ENCODE measurements at regions not wholly inside any gene's neighbourhood (a gene's known extent, or its start where the extent isn't known, plus 50 kb on each side); places are given as distances from the start of the nearest gene placed in this dataset.
"Not testable (repeated sequence)": the region's sequence is repeated elsewhere in the genome, so short reads cannot be mapped to it uniquely, and the experiment has no call there.

DNA sequence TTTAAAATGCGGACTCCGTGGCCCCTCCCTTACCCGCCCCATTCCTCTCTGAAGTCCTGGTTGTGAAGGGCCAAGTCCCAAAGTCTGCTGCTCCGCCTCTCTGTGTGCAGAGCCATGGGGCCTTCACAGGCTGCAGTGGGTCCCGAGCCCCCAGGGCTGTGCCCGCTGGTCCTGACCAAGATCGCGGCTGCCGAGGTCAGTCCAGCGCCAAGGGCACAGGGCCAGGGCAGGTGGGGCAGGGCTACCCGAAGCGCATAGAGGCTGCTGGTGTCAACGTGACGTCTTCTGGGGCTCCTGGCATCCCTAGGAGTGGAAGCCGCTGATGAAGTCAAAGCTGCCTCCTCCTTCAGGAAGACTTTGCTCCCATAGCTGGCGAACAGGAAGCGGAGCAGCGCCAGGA, 858.8 kb downstream of the TUBA3C start:
- DNase-seq (ENCODE audit: low read depth in 1 of 2, low spot score in 1 of 2); in situ Hi-C loops (cut with HindIII; ENCODE audit: low pct_unique_long_range_greater_than_20kb, low sequenced_read_pairs): not testable (repeated sequence)

DNA sequence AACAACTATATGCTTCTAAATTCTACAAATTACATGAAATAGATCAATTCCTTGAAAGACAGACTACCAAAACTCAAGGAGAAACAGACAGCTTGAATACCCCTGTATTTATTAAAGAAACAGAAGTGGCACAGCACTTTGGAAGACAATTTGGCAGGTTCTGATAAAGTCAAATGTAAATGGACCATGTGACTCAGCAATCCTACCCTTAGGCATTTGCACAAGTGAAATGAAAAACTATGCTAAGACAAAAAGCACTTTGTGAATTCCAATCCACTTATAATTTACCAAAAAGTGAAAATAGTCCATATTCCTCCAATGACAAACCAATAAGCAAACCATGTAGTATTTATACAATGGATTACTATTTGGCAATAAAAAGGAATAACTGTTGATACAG, 862.0 kb downstream of the TUBA3C start:
- in situ Hi-C loops (cut with HindIII; ENCODE audit: low pct_unique_long_range_greater_than_20kb, low sequenced_read_pairs); DNase-seq (ENCODE audit: low read depth in 1 of 2, low spot score in 1 of 2): not testable (repeated sequence)

DNA sequence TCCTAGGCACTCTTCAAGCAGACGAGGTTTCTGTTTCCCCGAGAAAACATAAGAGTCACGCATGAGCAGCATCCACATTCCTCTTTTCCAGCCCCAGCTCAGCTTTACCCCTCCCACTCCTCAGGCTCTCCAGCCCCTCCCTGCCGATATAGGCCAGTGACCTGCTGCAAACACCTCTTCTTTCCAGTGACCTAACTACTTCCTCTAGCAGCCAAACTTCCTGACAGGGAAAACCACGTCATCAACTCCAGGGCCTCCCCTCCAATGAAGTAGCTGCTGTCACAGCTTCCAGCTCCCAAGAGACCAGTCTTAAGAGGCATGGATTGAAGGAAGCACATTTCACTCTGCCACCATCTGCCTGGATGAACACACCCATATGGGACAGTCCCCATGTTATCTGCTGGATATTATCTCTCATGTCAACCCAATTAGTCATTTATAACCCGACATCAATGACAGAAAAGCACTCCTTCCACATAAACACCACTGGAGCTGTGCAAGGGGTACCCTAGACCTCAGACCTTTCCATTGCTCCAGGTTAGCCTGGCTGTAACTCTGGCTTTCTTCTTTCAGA, 878.3 kb downstream of the TUBA3C start:
- in situ Hi-C loops (cut with HindIII; ENCODE audit: low pct_unique_long_range_greater_than_20kb, low sequenced_read_pairs) = not testable (repeated sequence)
- peak in 1 of 2 experiments; percentile 0 for DNase-seq (ENCODE audit: low read depth in 1 of 2, low spot score in 1 of 2)

DNA sequence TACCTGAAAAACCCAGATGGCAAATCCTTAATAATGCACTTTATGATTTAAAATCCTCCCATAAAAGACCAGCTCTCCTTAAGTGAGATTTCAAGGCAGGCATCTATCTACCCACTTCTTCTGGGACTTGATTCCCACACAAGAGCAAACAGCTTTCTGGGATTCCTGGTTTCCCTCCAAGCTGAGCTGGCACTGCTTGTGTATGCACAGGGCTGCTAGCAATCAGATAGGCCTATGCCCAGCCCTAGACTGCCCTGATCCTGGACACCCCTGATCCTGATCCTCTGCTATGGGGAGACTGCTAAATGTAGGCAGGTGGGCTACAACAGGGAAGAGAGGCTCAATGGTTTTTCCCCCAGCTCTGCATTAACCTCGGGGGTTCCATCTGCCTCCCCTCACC, 880.7 kb downstream of the TUBA3C start:
- in situ Hi-C loops (cut with HindIII; ENCODE audit: low pct_unique_long_range_greater_than_20kb, low sequenced_read_pairs); DNase-seq (ENCODE audit: low read depth in 1 of 2, low spot score in 1 of 2): not testable (repeated sequence)

DNA sequence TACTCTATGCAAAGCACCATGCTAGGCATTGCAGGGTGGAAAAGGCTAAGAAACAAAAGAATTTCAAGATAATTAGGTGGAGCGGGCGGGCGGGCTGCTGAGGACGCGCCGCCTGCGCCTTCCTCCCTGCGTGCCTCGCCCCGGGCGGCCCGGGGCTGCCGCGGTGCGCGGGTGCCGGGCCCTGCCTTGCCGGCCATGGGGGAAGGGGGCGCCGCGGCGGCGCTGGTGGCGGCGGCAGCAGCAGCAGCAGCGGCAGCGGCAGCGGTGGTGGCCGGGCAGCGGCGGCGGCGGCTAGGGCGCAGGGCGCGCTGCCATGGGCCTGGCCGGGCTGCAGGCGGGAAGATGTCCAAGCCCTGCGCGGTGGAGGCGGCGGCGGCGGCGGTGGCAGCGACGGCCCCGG, 884.3 kb downstream of the TUBA3C start:
- DNase-seq (ENCODE audit: low read depth in 1 of 2, low spot score in 1 of 2); in situ Hi-C loops (cut with HindIII; ENCODE audit: low pct_unique_long_range_greater_than_20kb, low sequenced_read_pairs): not testable (repeated sequence)

DNA sequence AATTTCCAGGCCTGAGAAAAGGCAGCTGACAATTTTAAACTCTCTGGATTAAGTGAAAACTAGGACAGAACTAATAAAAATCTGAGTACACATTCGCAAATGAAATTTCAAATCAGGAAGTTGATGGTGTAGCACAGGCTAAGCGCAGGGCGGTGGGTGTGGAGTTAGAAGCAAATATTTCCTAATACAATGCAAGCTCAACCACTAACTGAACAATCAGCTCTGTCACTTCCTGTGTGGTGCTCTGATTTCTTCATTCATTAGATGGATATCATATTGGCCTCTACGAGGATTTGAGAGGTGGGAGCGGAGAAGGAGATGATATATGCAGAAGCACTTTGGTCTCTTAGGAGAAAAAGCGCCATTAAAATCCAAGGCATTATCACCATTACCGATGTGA, 885.0 kb downstream of the TUBA3C start:
- in situ Hi-C loops (cut with HindIII; ENCODE audit: low pct_unique_long_range_greater_than_20kb, low sequenced_read_pairs); DNase-seq (ENCODE audit: low read depth in 1 of 2, low spot score in 1 of 2): not testable (repeated sequence)

DNA sequence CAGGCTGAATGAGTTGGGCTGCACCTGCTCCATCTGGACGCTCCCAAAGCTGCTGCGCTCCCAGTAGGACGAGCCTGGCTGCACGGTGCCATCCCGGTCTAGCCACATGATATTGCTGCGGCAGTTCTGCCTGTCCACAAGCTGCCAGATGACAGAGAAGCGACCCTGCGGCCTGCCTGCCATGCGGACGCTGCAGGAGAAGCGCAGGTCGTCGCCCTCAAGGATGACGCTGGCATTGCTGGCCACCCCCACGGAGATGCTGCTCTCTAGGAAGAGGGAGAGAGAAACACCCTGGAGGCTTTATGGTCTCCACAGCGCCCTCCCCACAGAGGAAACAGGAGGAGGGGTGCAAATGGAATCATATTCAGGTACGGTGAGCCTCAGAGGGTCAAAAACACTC, 887.3 kb downstream of the TUBA3C start:
- DNase-seq (ENCODE audit: low read depth in 1 of 2, low spot score in 1 of 2); in situ Hi-C loops (cut with HindIII; ENCODE audit: low pct_unique_long_range_greater_than_20kb, low sequenced_read_pairs): not testable (repeated sequence)

DNA sequence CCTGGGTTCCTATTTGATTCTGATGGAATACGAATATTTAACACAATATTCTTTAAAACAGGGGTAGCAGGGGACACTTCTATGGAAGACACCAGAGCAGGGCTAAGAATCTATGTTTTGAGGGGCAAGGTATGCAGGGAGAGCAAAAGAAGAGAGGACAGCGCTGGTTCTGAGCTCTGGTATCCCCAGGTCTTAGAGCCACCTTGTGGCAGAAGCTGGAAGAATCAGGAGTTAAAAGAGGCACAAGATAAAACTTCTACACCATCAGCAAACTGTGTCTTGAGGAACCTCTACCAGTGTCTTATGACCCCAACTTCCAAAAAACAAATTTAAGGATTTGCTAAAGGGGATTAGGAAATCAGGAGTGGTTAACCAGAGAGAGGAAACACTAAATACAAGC, 894.8 kb downstream of the TUBA3C start:
- DNase-seq (ENCODE audit: low read depth in 1 of 2, low spot score in 1 of 2); in situ Hi-C loops (cut with HindIII; ENCODE audit: low pct_unique_long_range_greater_than_20kb, low sequenced_read_pairs): not testable (repeated sequence)

DNA sequence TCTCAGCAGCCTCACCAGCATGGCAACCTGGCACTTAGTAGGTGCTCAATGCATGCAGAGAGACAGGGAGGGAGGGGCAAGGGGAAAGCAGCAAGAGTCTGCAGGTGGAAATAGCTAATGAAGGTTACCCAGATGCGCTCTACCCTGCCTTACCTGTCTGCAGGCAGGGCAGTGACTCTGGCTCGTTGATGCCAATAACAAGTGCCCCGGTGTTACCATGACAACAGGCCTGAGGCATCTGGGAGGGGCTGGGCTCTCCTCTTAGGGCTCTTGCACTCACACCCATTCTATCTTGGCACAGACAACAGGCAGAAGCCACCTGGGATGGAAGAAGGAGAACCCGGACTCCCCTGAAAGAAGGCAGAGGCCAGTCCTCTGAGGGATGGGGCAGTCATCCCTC, 896.0 kb downstream of the TUBA3C start:
- in situ Hi-C loops (cut with HindIII; ENCODE audit: low pct_unique_long_range_greater_than_20kb, low sequenced_read_pairs); DNase-seq (ENCODE audit: low read depth in 1 of 2, low spot score in 1 of 2): not testable (repeated sequence)

DNA sequence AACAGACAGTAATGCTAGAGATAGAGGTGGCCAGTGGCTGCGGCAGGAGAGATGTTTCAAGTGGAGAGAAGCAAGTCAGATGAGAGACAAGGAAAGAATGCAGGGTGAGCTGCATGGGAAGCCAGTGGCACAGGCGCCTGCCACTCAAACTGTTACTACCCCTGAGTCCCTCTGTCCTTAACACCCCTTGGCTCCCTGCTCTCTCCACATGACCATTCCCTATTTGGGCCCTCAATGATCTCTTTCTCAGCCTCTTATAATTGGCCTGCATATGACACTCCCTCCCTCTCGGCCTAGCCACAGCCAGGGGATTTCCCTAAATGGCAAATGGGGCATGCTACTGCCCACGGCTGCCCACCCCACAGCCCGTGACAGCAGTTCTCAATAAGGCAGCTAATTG, 897.6 kb downstream of the TUBA3C start:
- in situ Hi-C loops (cut with HindIII; ENCODE audit: low pct_unique_long_range_greater_than_20kb, low sequenced_read_pairs); DNase-seq (ENCODE audit: low read depth in 1 of 2, low spot score in 1 of 2): not testable (repeated sequence)

DNA sequence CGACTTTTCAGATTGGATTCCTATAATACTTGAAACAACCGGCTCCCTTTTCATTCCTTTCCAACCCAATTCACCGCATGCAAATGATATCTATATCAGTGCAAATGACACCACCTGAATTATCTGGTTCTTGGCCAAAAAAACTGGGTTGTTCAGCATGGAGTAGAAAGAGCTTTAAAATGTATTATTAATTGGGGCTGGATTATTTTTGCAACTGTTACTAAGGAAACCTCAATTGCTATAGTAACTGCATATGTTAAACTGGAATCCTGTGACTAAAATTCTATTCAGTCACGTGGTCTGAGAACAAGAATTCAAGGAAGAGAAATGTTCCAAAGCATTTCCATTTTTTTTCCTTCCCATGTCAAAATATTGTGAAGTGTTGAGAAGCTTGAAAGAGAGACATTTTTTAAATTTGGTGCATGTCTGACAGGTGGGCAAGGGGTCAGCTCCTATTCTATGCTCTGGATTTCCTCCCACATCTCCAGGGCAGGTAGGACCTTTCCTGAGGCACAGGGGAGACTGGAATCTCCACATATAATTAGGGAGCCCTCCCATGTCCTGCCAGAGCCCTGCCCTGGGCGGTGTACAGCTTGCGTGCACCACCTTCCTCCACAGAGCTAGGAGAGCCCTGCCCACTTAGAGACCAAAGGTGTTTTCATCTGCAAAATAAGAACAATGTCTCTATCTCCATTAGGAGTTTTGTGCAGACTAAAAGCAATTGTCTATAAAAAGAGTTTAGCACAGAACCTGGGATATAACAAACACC, 899.6 kb downstream of the TUBA3C start:
- in situ Hi-C loops (cut with HindIII; ENCODE audit: low pct_unique_long_range_greater_than_20kb, low sequenced_read_pairs); DNase-seq (ENCODE audit: low read depth in 1 of 2, low spot score in 1 of 2): not testable (repeated sequence)

DNA sequence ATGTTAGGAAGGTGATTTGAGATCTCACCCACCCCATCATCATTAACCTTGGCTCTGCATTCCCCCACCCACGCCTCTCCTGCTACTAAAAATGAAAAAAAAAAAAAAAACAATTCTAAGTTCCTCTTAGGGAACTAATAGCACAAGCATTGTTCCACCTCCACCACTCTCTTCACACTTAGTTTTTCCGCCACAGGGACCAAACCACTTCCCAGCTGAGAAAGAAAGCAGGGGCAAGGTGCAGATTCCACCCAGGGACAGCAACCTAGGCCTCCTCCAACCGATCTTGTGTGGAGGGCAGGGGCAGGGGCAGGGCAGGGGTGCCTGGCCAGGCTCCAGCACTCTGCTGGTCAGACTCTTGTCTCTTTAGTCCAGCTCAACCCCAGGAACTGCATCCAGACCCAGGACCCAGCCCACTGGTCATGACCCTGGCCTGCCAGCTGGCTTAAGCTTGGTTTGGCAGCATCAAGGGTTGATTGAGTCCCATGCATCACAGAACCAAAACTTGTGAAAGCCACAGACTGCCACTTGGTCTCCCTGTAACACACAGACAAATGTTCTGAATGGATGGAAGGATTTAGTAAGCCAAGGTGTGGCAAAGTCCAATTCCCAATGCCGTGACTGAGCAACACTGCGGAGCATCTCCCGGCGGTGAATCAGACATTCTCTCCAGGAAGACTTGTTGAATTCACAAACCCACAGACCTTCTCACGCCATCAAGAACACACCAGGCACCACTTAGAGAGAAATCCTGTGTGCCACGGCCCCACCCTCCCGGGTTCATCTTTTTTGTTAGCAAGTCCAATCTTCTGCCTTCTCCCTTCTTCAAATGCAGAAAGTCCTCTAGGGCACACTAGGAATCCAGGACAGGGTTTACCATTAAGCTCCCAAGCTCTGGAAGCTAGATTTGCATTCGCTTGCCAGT, 900.5 kb downstream of the TUBA3C start:
- DNase-seq (ENCODE audit: low read depth in 1 of 2, low spot score in 1 of 2); in situ Hi-C loops (cut with HindIII; ENCODE audit: low pct_unique_long_range_greater_than_20kb, low sequenced_read_pairs): not testable (repeated sequence)

DNA sequence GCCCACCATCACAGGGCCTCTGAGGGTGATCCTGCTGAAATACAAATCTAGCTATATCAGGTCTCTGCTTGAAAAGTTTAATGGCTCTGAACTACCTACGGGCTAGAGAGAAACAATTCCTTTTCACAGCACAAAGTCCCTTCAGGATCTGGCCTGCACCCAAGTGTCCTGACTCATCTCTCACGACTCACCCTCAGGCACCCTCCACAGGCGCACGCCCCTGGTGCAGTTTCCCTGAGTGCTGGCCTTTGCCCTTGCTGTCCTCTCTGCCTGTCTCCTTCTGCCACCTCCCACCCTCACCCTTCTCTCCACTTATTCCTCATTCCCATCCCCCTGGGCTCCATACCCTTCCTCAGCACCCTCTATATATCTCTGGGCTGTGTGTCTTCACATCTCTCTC, 901.7 kb downstream of the TUBA3C start:
- in situ Hi-C loops (cut with HindIII; ENCODE audit: low pct_unique_long_range_greater_than_20kb, low sequenced_read_pairs) = not testable (repeated sequence)
- peak in 1 of 2 experiments; percentile 6 for DNase-seq (ENCODE audit: low read depth in 1 of 2, low spot score in 1 of 2)

DNA sequence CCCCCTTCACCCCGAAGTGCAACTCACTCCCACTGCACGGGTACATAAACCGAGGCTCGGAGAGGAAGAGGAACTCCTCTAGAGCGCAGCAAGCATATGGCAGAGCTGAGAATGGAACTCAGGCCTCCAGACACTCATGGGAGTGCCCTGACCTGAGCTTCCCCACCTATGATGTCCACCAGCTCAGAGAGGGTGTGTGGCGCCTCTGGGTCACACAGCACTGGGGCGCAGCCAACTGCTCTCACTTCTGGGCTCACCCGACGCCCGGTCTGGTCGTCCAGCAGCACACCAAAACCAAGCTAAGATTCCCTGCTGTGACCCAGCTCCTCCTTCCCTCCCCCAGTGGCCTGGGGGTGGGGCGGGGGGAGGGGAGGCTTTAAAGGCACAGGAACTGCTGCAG, 904.3 kb downstream of the TUBA3C start:
- DNase-seq (ENCODE audit: low read depth in 1 of 2, low spot score in 1 of 2); in situ Hi-C loops (cut with HindIII; ENCODE audit: low pct_unique_long_range_greater_than_20kb, low sequenced_read_pairs): not testable (repeated sequence)

DNA sequence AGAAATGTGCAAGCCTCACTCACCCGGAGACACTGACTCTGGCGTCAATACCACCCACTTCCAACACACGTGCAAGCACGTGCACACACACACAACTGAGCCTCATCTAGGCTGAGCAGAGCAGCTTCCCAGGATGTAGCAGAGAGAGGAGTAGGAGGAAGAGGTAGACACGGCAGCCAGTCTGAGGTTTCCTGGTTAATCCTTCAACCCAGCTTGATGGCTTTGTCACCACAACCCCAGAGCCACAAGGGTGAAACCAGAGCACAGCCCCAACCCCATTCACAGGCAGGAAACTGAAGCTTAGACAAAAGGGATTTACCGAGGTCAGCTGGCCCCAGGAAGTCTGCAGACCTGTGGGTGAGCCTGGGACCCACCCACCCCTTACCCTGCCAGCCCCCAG, 905.3 kb downstream of the TUBA3C start:
- in situ Hi-C loops (cut with HindIII; ENCODE audit: low pct_unique_long_range_greater_than_20kb, low sequenced_read_pairs); DNase-seq (ENCODE audit: low read depth in 1 of 2, low spot score in 1 of 2): not testable (repeated sequence)

DNA sequence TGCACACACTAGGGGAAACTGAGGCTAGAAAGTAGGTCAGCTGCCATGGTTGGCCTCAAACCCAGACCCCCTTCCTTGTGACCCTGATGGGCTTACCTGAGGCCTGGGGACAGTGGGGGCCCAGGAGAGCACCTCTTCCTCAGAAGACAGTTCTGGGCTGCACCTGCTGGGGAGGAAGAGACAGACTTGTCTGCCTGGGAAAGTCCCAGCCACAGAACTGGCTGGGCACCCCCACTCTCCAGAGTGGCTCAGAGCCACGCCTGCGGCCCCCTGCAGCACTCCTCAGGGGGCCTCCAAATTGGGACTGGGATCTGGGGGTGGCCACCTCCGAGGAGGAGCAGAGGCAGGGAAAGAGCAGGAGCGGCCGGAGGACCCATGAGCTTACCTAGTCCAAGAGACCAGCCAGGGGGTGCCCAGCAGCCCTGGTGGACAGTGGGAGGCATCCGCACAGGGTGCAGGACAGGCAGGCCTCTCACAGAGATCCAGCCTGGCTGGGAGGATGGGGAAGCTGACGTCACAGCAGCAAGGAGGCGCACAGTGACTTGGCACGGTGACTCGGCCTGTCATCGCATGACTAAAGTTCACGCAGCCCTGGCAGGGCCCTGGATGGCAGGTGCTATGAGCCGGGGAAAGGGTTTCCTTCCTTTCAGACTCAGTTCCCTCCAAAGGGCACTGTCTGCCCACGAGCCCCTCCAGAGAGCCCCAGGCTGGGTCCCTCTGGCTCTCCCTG, 907.7 kb downstream of the TUBA3C start:
- DNase-seq (ENCODE audit: low read depth in 1 of 2, low spot score in 1 of 2); in situ Hi-C loops (cut with HindIII; ENCODE audit: low pct_unique_long_range_greater_than_20kb, low sequenced_read_pairs): not testable (repeated sequence)

DNA sequence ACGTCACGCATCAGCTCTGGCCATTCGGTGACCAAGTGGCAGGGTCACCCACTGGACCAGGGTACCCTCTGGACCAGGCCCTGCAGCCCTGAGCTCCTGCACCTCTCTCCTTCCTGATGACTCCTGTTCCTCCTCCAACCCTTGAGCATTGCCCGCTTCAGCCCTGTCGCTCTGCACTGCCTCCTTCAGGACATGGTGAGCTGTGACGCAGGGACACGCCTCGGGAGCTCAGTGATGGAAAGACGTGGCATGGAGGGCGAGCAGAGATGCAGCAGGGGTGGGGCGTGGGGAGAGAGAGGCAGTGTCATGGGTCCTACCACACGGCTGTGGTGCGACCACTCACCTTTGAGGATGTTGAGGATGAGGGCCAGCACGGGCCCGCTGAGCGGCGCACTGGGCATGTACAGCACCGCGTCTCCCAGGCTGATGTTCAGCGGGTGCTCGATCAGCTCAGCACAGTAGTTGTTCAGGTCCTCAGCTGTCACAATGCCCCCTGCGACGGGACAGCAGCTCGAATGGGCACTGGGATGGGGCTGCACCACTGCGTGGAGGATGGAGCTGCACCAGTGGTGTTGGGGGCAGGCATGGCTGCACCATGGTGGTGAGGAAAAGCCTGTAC, 922.7 kb downstream of the TUBA3C start:
- DNase-seq (ENCODE audit: low read depth in 1 of 2, low spot score in 1 of 2); in situ Hi-C loops (cut with HindIII; ENCODE audit: low pct_unique_long_range_greater_than_20kb, low sequenced_read_pairs): not testable (repeated sequence)

Measured in T47D (cell line).